ENCODE measurements at regions not wholly inside any gene's neighbourhood (a gene's known extent, or its start where the extent isn't known, plus 50 kb on each side); places are given as distances from the start of the nearest gene placed in this dataset.

DNA sequence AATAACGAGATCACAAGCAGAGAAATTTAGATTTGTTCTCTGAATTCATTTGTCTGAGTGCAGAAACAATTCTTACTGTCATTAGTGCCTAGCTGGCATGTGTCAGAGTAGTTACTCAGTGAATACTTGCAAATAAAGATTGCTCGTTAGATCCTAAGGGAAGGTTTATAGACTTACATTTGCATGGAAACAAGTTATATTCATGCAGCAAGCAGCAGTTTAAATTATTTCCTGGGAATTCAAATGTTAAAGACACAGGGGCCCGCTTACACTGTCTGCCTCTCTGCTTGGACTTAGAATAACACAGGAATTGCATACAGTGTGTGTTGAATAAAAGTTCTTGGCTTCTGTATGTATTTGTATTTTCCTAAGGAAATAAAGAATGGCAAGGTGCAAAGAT lies 680.6 kb upstream of the NECTIN3 start:
- DNase-seq (ENCODE audit: low read depth) = no peak
- H3K4me3 ChIP-seq (ENCODE audit: low read depth, low read length) = no peak overlapping the region
- TF ChIP-seq, protein P1, sequence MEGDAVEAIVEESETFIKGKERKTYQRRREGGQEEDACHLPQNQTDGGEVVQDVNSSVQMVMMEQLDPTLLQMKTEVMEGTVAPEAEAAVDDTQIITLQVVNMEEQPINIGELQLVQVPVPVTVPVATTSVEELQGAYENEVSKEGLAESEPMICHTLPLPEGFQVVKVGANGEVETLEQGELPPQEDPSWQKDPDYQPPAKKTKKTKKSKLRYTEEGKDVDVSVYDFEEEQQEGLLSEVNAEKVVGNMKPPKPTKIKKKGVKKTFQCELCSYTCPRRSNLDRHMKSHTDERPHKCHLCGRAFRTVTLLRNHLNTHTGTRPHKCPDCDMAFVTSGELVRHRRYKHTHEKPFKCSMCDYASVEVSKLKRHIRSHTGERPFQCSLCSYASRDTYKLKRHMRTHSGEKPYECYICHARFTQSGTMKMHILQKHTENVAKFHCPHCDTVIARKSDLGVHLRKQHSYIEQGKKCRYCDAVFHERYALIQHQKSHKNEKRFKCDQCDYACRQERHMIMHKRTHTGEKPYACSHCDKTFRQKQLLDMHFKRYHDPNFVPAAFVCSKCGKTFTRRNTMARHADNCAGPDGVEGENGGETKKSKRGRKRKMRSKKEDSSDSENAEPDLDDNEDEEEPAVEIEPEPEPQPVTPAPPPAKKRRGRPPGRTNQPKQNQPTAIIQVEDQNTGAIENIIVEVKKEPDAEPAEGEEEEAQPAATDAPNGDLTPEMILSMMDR (conservative IDR thresholded peaks at IDR 0.05; ENCODE audit: low read depth, low read length) = no peak

DNA sequence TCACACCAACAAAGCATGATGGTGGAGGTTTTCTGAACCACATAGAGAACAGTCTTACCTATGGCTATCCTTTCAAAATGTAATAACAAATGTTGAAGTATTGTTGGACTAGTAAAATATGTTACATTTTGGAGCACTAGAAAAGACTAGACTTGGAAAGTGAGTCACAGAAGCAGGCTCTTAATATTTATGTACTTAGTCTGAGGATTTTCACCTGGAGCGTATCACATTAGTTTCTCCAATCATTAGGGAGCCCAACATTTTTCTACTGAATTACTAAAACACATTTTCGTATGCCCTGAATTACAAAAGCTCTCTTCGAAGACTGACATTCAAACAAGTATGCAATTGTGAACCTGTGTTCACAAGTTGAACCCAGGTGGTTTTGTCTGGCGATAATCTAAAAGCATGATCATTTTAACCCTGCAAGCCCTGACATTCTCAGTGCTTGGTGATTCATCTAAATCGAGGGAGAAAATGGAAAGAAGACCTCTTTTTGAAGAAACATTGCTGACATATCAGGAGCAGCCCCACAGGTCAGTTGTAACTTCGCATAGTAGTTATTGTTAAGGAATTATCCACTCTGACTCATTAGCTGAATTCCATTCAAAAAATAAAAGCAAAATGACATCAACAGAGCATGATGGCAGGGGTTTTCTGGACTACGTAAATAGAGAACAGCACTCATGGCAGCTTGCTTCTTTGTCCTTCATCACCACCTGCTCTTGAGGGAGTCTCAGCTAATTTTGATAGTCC lies 679.8 kb upstream of the NECTIN3 start:
- TF ChIP-seq, protein P1 (conservative IDR thresholded peaks at IDR 0.05; ENCODE audit: low read depth, low read length) = no peak
- DNase-seq (ENCODE audit: low read depth) = no peak
- H3K4me3 ChIP-seq (ENCODE audit: low read depth, low read length) = no peak overlapping the region

DNA sequence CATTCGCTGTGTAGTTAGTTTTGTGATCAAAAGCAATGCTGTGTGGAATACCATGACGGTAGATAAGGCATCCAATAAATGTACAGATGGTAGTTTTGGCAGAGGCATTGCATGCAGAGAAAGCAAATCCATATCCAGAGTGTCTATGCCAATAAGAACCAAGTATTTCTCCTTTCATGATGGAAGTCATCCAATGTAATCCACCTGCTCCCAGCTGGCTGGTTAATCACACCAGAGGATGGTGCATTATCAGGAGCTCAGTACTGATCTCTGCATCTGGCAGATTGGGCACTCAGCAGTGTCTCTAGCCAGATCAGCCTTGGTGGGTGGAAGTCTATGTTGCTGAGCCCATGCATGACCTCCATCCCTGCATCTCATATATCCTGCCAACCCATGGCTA lies 677.7 kb upstream of the NECTIN3 start:
- H3K4me3 ChIP-seq (ENCODE audit: low read depth, low read length) = no peak overlapping the region
- no peak for DNase-seq (ENCODE audit: low read depth)
- TF ChIP-seq, protein P1 (conservative IDR thresholded peaks at IDR 0.05; ENCODE audit: low read depth, low read length) = no peak

DNA sequence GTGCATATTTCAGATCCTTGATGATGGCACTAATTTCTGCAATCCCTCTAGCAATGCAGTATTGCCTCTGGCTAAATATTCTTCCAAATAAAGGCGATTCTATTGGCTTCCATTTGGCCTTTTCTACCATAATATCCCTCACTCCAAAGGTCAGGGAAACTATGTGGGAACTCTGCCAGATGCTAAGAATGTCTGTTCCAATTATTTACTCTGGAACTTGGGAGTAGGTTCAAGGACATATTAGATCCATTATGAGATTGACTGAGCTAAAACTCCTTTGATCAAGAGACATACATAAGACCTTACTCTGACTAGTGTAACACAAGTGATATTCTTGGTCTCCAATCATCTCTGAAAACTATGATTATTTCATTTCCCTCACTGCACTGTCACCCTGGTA lies 674.5 kb upstream of the NECTIN3 start:
- H3K4me3 ChIP-seq (ENCODE audit: low read depth, low read length) = no peak overlapping the region
- no peak for DNase-seq (ENCODE audit: low read depth)
- TF ChIP-seq, protein P1 (conservative IDR thresholded peaks at IDR 0.05; ENCODE audit: low read depth, low read length) = no peak

DNA sequence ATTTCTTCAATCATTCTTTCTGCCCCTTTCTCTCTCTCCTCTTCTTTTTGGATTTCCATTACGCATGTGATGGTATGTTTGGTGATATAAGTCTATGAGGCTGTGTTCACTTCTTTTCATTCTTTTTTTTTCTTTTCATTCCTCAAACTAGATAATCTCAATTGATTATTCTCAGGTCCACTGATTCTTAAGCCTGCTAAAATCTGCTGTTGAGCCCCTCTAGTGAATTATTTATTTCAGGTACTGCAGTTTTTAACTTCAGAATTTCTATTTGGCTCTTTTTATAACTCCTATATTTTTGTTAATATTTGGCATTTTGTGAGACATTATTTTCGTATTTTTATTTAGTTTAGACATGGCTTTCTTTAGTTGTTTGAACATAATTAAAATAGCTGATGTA lies 671.3 kb upstream of the NECTIN3 start:
- DNase-seq (ENCODE audit: low read depth) = no peak
- TF ChIP-seq, protein P1 (conservative IDR thresholded peaks at IDR 0.05; ENCODE audit: low read depth, low read length) = no peak
- no peak overlapping the region for H3K4me3 ChIP-seq (ENCODE audit: low read depth, low read length)

DNA sequence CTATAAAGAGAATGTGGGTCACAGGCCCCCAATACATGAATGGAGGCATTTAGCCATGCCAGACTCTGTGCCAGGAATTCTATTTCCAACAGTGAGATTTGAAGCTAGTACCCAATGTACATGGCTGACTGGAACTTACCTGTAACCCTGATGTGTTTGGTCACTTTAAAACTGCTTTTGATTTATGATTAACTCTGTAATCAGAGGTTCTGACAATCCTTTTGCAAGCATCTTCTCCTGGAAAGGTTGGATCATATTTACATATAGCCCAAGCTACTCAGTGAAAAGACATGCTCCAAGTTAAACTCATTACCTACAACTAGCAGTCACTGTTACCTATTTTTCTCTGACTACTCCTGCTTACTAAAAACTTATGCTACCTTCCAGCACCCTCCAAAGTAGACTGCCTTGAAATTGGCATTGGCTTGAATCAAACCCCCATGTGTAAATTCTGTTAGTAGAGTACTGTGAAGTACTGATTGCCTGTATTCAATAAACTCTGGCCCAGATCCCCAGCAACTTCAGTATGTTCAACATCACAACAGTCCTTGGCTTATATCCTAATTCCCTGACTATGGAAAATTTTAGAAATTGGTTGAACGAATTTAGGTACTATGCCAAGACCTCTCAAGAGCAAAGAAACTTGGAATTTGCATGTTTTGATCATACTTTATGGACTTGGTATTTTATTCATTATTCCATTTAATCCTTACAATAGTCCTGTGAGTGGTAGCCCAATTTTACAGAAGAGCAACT lies 665.6 kb upstream of the NECTIN3 start:
- no peak overlapping the region for H3K4me3 ChIP-seq (ENCODE audit: low read depth, low read length)
- TF ChIP-seq, protein P1 (conservative IDR thresholded peaks at IDR 0.05; ENCODE audit: low read depth, low read length) = no peak
- DNase-seq (ENCODE audit: low read depth) = no peak

Data from epithelial cell of proximal tubule (primary cell).